H1 (cell line): ENCODE measurements at regions not wholly inside any gene's neighbourhood (a gene's known extent, or its start where the extent isn't known, plus 50 kb on each side); places are given as distances from the start of the nearest gene placed in this dataset.

Source experiments
- CHD7 ChIP-seq: fragments of 300-600 bp; sonication (generic); IDR thresholded peaks from 2 replicates; pipeline ENCODE4 v1.7.1; 2012; ENCODE audit warnings: low read length, moderate library complexity, mild to moderate bottlenecking, inconsistent platforms; ENCODE audit not compliant: insufficient replicate concordance
- CREB1 ChIP-seq: IDR thresholded peaks from 2 replicates; pipeline ENCODE4 v1.6.1; 2012; ENCODE audit warnings: inconsistent platforms
- CTBP2 ChIP-seq: IDR thresholded peaks from 2 replicates; pipeline ENCODE4 v1.7.0; 2011; ENCODE audit warnings: borderline replicate concordance, mild to moderate bottlenecking, moderate library complexity, mixed read lengths, low read length; ENCODE audit not compliant: insufficient read depth, insufficient read length
- E2F6 ChIP-seq: IDR thresholded peaks from 2 replicates; pipeline ENCODE4 v1.6.1; 2012; ENCODE audit warnings: inconsistent platforms
- KDM1A ChIP-seq: fragments of 200-600, 300-600 bp; sonication (generic); IDR thresholded peaks from 2 replicates; pipeline ENCODE4 v1.7.1; 2016; ENCODE audit warnings: mild to moderate bottlenecking, low read length, borderline replicate concordance
- RBBP5 ChIP-seq: IDR thresholded peaks from 2 replicates; pipeline ENCODE4 v1.7.1; 2012; ENCODE audit warnings: low read depth, mild to moderate bottlenecking, inconsistent platforms, low read length, moderate library complexity, borderline replicate concordance
- SIN3A ChIP-seq, 2 experiments: IDR thresholded peaks in 1 of 2; conservative IDR thresholded peaks in 1 of 2; 2 replicates each; pipeline ENCODE4 v1.6.1; 2011 to 2012; ENCODE audit warnings: low read length in 2 of 2, improper control_type of control experiment in 1 of 2, low read depth in 1 of 2, mild to moderate bottlenecking in 1 of 2
- TAF7 ChIP-seq: optimal IDR thresholded peaks from 2 replicates; pipeline ENCODE3; 2011; ENCODE audit warnings: low read depth, mild to moderate bottlenecking, inconsistent platforms, low read length, moderate library complexity, borderline replicate concordance

GRCh38 chr2:118223992-118224894 lies 136.0 kb downstream of the INSIG2 start (continued):
- TF ChIP-seq CREB1: no peak
- TF ChIP-seq E2F6: peak; percentile 36; the same call in 1 of the 2 replicates
- TF ChIP-seq RBBP5: 0 out of 2 replicates have a peak, but pooled peaks have one; percentile 19
- no peak for TF ChIP-seq CTBP2
- peak in 1 of 2 experiments; percentile 18; a peak in 1 of 4 replicates for TF ChIP-seq SIN3A (conservative IDR thresholded peaks at IDR 0.05 in 1 of 2, IDR thresholded peaks at IDR 0.05 in 1 of 2; ENCODE audit: low read depth in 1 of 2, low read length in 2 of 2)
- no peak for TF ChIP-seq KDM1A
- no peak for TF ChIP-seq TAF7
- TF ChIP-seq CHD7: no peak
